ENCODE measurements at regions not wholly inside any gene's neighbourhood (a gene's known extent, or its start where the extent isn't known, plus 50 kb on each side); places are given as distances from the start of the nearest gene placed in this dataset.
A peak's percentile ranks its signal among the peaks of the same experiment; 100 is the strongest.

GRCh38 chr14:33871394-33871793 lies 79.5 kb downstream of the EGLN3 start:
- DNase-seq (ENCODE audit: low spot score) (peak; percentile 27), ATAC-seq (no peak)
- Histone ChIP-seq H3K9me2 (ENCODE audit: insufficient read depth) (peaks cover 6% of the 10 kb centered on the region; the same call in 1 of the 2 replicates), H3F3A (replicated peaks; ENCODE audit: low read depth) (no peaks in the 10 kb centered on the region), H3K27ac (ENCODE audit: low read depth) (no peak overlapping the region), H3K4me2 (no peak overlapping the region), H3K4me3 (no peak overlapping the region), H4K20me1 (replicated peaks; ENCODE audit: insufficient read depth) (no peaks in the 10 kb centered on the region), H3K27me3 (ENCODE audit: insufficient read depth) (no peaks in the 10 kb centered on the region), H3K4me1 (ENCODE audit: insufficient read depth) (no peaks in the 10 kb centered on the region), H2AFZ (no peak overlapping the region), H3K79me2 (replicated peaks; ENCODE audit: insufficient read depth) (no peaks in the 10 kb centered on the region), H3K36me3 (ENCODE audit: insufficient read depth) (no peaks in the 10 kb centered on the region)
- Mint-ChIP-seq H3K36me3 (ENCODE audit: low read depth) (peaks cover 12% of the 10 kb centered on the region; the same call in 2 of the 3 replicates), H3K27me3 (ENCODE audit: insufficient read depth, low read depth, poor library complexity) (no peaks in the 10 kb centered on the region), H3K4me1 (no peaks in the 10 kb centered on the region), H3K4me3 (no peak overlapping the region), H3K9me3 (peaks cover 22% of the 10 kb centered on the region), H3K27ac (no peak overlapping the region)
- TF ChIP-seq REST (IDR thresholded peaks at IDR 0.05; ENCODE audit: unreplicated experiment) (no peak), NANOG (IDR thresholded peaks at IDR 0.05; ENCODE audit: borderline replicate concordance) (no peak), JUNB (IDR thresholded peaks at IDR 0.05; ENCODE audit: unreplicated experiment) (no peak), ETS1 (IDR thresholded peaks at IDR 0.05) (no peak), EZH2 (IDR thresholded peaks at IDR 0.05; ENCODE audit: low read depth, unreplicated experiment) (no peak), EZH2phosphoT487 (IDR thresholded peaks at IDR 0.05; ENCODE audit: unreplicated experiment) (no peak), STAT1 (IDR thresholded peaks at IDR 0.05; ENCODE audit: unreplicated experiment) (no peak), POLR2AphosphoS5 (IDR thresholded peaks at IDR 0.05; ENCODE audit: low read depth) (no peak), ZNF462 (CRISPR knock-in tag; IDR thresholded peaks at IDR 0.05) (no peak), CREB1 (CRISPR knock-in tag; IDR thresholded peaks at IDR 0.05; ENCODE audit: low read depth) (no peak), ZNF114 (CRISPR knock-in tag; IDR thresholded peaks at IDR 0.05) (no peak), ZNF331 (CRISPR knock-in tag; IDR thresholded peaks at IDR 0.05; ENCODE audit: low read depth) (no peak), CTCF (conservative IDR thresholded peaks at IDR 0.05; ENCODE audit: low read depth in 2 of 2) (no peak)
